Bone marrow (tissue), 2 donors: ENCODE measurements at regions not wholly inside any gene's neighbourhood (a gene's known extent, or its start where the extent isn't known, plus 50 kb on each side); places are given as distances from the start of the nearest gene placed in this dataset.
A peak's percentile ranks its signal among the peaks of the same experiment; 100 is the strongest.
"Not testable (repeated sequence)": the region's sequence is repeated elsewhere in the genome, so short reads cannot be mapped to it uniquely, and the experiment has no call there.

ENCODE experiments used
- DNase-seq, 2 donors: peaks; one replicate each; lab custom pipeline; 2025; lab: John Stamatoyannopoulos, UW

DNA sequence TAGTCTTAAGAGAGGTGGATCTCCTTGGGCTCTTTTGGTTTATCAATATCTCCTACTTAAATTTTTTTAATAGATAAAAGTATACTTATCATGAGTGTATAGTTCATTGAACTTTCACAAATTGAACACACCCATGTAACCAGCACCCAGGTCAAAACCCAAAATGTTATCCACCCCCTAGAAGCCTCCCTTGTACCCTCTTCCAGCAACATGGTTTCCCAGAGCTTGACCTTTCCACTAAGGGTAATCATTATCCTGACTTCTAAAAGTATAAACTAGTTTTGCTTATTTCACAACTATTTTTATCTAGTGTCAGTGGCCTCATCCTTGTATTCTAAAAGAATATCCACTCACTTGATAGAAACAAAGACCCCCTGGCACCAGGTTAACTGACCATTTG, 106.8 kb downstream of the MDH1 start:
- no peak for DNase-seq

DNA sequence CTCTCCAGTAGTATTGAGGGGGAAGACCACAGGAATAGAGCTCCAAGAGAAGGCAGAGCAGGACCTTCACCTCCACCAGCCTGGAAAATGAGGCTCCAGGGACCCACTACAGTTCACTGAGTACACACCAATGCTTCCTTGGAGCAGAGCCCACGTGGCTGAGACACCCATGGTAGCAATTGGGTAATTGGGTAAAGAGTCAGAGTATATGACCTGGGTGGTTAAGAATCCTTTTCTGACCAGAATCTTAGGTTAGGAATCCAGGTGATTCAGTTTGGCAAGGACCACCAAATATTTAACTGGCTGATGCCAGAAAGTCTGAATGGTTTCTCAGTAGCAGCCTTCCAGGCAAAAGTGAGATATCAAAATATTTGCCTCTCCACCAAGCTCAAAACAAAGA, 107.7 kb downstream of the MDH1 start:
- DNase-seq, result no peak

DNA sequence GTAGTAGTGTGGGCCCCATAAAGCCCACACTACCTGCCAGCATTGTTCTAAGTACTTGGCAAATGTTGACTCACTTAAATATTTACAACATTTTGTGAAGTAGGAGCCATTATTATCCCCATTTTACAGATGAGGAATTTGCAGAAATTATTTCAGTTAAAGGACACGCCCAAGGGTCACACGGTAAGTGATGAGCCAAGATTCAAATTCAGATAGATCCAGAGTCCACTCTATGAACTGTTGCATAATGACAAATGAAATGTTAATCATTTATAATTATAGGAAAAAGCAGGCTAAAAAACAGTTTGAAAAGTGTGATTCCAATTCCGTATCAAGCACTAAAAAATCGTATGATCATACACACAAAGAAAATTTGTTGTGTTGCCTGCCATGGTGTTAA, 108.4 kb downstream of the MDH1 start:
- DNase-seq, result no peak

DNA sequence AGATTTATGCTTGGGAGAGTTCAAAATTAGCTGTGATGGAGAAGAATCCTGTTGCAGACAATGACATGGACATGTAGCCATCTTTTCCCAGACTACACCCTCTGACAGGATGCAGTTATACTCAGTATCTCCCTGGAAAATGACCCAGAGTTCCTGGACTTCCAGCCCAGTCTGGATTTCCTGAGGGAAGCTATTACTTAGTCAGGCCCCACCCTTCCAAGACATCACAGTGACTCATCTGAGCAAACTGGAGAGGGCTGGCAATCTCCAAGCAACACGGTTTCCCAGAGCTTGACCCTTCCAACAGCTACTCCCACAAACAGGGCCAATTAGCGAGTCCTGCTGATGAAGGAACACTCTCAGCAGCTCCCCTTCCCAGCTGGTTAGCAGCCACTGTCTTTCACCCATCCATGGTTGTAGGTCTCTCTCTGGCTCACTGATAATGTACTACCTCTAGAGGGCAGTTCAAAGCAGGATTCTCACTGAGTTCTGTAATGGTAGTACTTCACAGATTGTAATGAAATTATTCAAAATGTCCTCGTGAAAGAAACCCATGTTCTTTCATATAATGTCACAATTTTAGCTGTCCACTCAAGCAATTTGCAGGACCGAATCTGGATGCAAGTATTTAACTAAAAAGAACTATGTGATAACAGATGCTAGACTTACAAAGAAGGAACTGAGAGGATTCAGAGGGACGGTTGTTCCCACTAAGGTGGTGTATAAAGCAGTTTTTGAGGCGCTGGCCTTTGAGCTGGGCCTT, 110.2 kb downstream of the MDH1 start:
- DNase-seq, result peak in 1 of 2 donors; percentile 9

DNA sequence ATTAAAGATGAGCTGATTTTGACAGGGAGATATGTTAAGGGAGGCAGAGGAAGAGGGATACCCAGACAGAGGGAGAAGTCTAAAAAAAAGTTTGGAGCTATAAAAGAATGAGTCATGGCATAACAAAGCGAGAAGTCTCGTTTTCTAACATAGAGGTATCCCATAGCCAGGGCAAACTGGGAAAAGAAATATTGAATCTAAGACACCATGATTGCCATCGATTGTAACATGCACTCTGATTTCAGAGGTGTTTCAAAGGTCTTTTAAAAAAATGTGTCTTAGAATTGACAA, 110.7 kb downstream of the MDH1 start:
- no peak for DNase-seq

- no peak for DNase-seq
Measured at GRCh38 chr2:63700271-63700670, 111.5 kb downstream of the MDH1 start.

- DNase-seq, result no peak
Measured at GRCh38 chr2:63701406-63701805, 112.6 kb downstream of the MDH1 start.

GRCh38 chr2:63706084-63706483, 117.3 kb downstream of the MDH1 start:
- DNase-seq, result not testable (repeated sequence)

DNA sequence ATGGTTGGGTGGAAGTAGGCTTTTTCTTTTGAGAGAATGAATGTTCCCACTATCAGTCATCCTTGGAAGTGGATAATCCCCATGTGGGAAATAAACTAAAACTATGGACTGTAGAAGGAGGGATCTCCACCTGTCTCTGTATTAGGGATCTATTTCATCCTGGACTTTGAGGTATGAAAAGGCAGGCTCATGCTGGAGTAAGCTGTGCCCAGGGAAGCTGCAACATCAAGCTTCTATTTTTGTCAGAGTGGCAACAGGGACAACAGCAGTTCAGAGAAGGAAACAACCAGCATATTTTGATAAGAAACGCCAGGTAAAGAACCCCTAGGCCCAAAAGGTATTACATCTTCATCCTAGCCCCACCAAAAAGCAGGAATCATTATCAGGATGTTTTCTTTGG, 122.0 kb downstream of the MDH1 start:
- DNase-seq, result no peak

DNA sequence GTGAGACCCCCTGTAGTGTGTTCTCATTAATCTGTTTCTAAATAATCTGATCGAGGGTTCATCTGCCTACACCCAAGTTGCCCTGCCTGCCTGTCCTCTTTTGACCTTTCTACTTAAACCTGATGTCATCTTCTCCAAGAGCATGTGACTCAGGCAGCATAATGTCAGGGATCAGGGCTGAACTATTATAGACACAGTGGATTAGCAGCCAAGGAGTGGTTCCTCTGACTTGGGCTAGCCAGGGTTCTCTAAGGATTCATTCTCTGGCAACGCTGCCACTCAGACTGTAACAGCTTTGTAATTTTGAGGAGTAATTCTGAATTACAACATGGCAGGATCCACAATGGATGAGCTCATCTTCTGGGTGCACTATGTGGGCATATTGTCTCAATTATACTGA, 124.0 kb downstream of the MDH1 start:
- DNase-seq, result no peak

DNA sequence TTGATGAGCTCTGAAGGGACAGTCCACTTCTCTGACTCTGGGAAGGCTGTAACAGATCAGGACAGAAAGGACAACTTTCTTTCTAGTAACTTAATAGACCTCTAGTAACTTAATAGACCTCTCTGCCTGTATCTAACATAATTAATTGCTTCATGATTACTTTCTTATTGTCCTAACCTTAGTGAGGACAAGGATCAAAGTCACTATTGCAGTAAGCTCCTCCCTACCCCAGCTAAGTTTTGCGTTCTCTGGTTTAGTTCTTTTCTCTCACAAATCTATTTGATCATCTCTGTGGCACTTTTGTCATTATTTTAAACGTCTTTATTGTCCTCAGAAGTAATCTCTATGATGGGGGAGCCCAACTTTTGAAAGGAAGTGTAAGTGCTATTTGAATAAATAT, 125.5 kb upstream of the UGP2 start:
- DNase-seq, result no peak

- no peak for DNase-seq
Measured at GRCh38 chr2:63719052-63719451, 122.6 kb upstream of the UGP2 start.

DNA sequence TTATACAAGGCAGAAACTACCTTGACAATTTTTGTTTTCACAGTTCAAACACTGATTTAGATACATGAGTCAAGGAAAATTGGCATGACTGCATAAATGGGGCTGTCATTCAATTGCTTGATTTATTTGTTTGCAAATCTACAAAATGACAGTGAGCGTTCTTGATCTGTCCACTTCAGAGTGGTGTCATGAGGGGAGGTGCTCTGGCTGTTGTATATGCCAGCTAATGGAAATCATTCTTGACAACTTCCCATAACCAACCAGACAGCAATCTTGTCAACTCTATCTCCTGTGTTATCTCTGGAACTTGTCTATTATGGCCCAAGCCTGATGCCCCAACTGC, 120.6 kb upstream of the UGP2 start:
- DNase-seq, result no peak

- DNase-seq, result not testable (repeated sequence)
Measured at GRCh38 chr2:63722284-63722683, 119.4 kb upstream of the UGP2 start.

DNA sequence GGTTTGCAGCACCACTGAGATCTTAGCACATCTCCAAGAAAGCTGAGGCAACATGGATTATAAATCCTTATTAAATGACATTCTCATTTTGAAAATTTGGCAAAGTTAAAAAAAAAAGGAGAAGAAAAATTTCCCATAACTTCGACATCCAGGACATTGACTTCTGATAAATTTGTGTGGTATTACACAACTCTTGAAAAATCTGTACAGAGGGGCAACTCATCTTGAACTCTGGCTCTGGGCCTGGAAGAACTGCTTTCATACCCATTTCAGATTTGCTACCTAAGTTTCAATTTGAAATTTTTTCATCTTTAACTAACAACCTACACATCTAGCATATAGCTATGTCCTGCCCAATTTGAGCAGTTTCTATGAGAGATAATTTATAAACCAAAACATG, 118.0 kb upstream of the UGP2 start:
- DNase-seq, result no peak

GRCh38 chr2:63725212-63725611, 116.5 kb upstream of the UGP2 start:
- DNase-seq, result not testable (repeated sequence)

- DNase-seq, result no peak
Measured at GRCh38 chr2:63729362-63729761, 112.3 kb upstream of the UGP2 start.

GRCh38 chr2:63729831-63730230, 111.9 kb upstream of the UGP2 start:
- no peak for DNase-seq

- no peak for DNase-seq
Measured at GRCh38 chr2:63734510-63734909, 107.2 kb upstream of the UGP2 start.

- DNase-seq, result no peak
Measured at GRCh38 chr2:63735263-63735662, 106.4 kb upstream of the UGP2 start.

DNA sequence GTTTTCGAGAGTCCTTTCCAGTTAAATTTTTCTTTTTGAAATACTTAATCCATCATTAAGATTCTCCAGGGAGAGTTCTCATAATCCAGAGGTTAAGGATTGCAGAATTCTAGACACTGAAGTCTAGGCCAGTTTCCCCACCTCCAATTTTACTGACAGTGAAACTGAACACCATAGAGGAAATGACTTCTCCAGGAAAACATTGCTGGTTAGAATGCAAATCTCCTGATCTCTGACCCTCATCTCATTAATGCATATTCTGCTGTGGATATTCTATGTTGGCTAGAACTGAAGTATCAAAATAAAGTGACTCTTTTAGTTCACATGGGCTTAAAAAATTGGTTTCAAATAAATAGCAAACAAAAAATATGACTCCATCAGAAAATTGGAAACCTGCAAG, 105.8 kb upstream of the UGP2 start:
- no peak for DNase-seq

GRCh38 chr2:63736354-63736753, 105.3 kb upstream of the UGP2 start:
- DNase-seq, result no peak

GRCh38 chr2:63737081-63737751, 104.5 kb upstream of the UGP2 start:
- DNase-seq, result no peak

DNA sequence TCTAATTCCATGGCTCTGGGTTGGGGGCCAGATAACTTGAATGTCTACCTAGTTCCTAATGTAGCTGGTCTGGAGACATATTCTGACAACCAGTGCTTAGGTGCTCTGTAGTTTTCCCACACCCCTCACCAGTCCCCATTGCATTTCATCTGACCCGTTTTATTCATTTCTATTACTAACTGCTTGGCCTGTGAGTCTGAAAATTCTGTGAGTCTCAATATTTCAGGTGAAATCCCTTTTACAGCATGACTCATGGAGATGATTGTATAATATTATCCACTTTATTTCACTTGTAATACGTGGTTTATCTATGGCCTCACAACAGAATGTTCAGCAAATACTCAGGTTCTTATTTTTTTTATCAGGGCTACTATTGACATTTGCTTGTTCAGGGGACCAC, 103.7 kb upstream of the UGP2 start:
- no peak for DNase-seq
